HEK293 (cell line): ENCODE measurements at regions not wholly inside any gene's neighbourhood (a gene's known extent, or its start where the extent isn't known, plus 50 kb on each side); places are given as distances from the start of the nearest gene placed in this dataset.

ENCODE experiments used
- CTCF ChIP-seq: fragments of 450-650 bp; formaldehyde crosslinking; IDR thresholded peaks from 2 replicates; pipeline ENCODE4 v1.5.1; 2016; ENCODE audit warnings: missing biosample characterization, missing genetic modification characterization
- GLI4 ChIP-seq: fragments of 450-650 bp; formaldehyde crosslinking; IDR thresholded peaks from 2 replicates; pipeline ENCODE4 v1.5.1; 2016; ENCODE audit warnings: missing biosample characterization, missing genetic modification characterization
- HOXA7 ChIP-seq: sonication (generic); formaldehyde crosslinking; IDR thresholded peaks from 2 replicates; pipeline ENCODE4 v1.8.1; 2022; ENCODE audit warnings: missing genetic modification reagents, borderline replicate concordance
- ZBTB11 ChIP-seq: fragments of 450-650 bp; formaldehyde crosslinking; conservative IDR thresholded peaks from 2 replicates; pipeline ENCODE4 v1.5.1; 2016; ENCODE audit warnings: low read depth, missing biosample characterization, missing genetic modification characterization
- ZFP41 ChIP-seq: fragments of 450-650 bp; formaldehyde crosslinking; IDR thresholded peaks from 2 replicates; pipeline ENCODE4 v1.5.1; 2016; ENCODE audit warnings: missing biosample characterization, missing genetic modification characterization, borderline replicate concordance
- ZNF175 ChIP-seq: fragments of 450-650 bp; formaldehyde crosslinking; IDR thresholded peaks from 2 replicates; pipeline ENCODE4 v1.5.1; 2016; ENCODE audit warnings: missing biosample characterization, missing genetic modification characterization
- ZNF513 ChIP-seq: fragments of 450-650 bp; IDR thresholded peaks from 2 replicates; pipeline ENCODE4 v1.5.1; 2018; ENCODE audit warnings: missing biosample characterization, missing genetic modification characterization
- ZNF621 ChIP-seq: fragments of 450-650 bp; formaldehyde crosslinking; IDR thresholded peaks from 2 replicates; pipeline ENCODE4 v1.5.1; 2017; ENCODE audit warnings: missing biosample characterization, missing genetic modification characterization
- ZNF707 ChIP-seq: fragments of 450-650 bp; formaldehyde crosslinking; IDR thresholded peaks from 2 replicates; pipeline ENCODE4 v1.5.1; 2016; ENCODE audit warnings: missing biosample characterization, missing genetic modification characterization

GRCh38 chr11:42311944-42312343 is 852.5 kb upstream of the LRRC4C start:
- TF ChIP-seq CTCF (tag by site-specific recombination): no peak
- TF ChIP-seq ZFP41 (tag by site-specific recombination): no peak
- no peak for TF ChIP-seq ZBTB11 (tag by site-specific recombination)
- TF ChIP-seq HOXA7 (CRISPR knock-in tag): no peak
- no peak for TF ChIP-seq ZNF513 (tag by site-specific recombination)
- TF ChIP-seq ZNF175: no peak
- TF ChIP-seq ZNF621: no peak
- no peak for TF ChIP-seq ZNF707 (tag by site-specific recombination)
- TF ChIP-seq GLI4 (tag by site-specific recombination): no peak
